ENCODE measurements at regions not wholly inside any gene's neighbourhood (a gene's known extent, or its start where the extent isn't known, plus 50 kb on each side); places are given as distances from the start of the nearest gene placed in this dataset.

DNA sequence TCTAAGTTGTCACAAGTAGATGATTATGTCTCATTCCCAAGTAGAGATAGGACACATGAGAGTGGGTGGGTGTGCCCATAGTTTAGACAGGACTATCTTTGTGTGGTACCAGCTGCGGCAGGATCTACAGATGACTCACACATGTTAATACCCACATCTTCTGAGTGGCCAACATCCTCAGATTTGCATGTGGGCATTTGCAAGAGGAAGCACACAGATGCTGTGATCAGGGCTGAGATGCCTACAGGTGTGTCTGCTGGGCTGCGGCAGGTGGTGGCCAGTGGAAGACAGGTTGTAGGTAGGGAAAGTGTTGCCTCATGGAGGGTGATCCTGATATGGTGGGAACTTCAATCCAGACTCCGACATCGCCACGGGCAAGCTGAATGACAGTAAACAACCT, 50.8 kb downstream of the UTRN start:
- TF ChIP-seq, protein P1, sequence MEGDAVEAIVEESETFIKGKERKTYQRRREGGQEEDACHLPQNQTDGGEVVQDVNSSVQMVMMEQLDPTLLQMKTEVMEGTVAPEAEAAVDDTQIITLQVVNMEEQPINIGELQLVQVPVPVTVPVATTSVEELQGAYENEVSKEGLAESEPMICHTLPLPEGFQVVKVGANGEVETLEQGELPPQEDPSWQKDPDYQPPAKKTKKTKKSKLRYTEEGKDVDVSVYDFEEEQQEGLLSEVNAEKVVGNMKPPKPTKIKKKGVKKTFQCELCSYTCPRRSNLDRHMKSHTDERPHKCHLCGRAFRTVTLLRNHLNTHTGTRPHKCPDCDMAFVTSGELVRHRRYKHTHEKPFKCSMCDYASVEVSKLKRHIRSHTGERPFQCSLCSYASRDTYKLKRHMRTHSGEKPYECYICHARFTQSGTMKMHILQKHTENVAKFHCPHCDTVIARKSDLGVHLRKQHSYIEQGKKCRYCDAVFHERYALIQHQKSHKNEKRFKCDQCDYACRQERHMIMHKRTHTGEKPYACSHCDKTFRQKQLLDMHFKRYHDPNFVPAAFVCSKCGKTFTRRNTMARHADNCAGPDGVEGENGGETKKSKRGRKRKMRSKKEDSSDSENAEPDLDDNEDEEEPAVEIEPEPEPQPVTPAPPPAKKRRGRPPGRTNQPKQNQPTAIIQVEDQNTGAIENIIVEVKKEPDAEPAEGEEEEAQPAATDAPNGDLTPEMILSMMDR (IDR thresholded peaks at IDR 0.05): no peak
- TF ChIP-seq POLR2A (IDR thresholded peaks at IDR 0.05) (no peak), POLR2AphosphoS5 (IDR thresholded peaks at IDR 0.05) (no peak), EP300 (IDR thresholded peaks at IDR 0.05) (no peak)

Data from upper lobe of left lung (tissue), 4 donors.